ENCODE measurements at regions not wholly inside any gene's neighbourhood (a gene's known extent, or its start where the extent isn't known, plus 50 kb on each side); places are given as distances from the start of the nearest gene placed in this dataset.

DNA sequence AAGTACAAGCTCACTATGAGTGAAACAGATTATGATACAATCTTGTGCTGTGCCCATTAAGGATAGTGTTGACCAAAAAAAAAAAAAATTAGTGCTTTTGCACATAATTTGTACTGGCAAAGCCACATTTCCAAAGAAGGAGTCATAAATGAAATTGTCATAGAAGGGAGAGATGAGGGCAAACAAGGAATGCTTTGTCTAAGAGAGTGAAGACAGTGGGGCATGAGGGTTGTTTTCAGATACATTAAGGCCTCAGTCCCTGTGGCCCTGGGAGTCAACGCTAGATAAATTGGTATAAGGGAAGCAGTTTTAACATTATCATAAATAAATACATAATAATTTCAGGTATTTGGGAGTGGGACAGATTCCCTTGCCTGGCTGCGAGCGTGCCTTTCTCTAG is 267.5 kb upstream of the PRKCQ start:
- H3K27me3 Mint-ChIP-seq (ENCODE audit: unreplicated experiment), result no peaks in the 10 kb centered on the region
- no peaks in the 10 kb centered on the region for H3K9me3 Mint-ChIP-seq (ENCODE audit: unreplicated experiment)
- no peak overlapping the region for H3K27ac Mint-ChIP-seq (ENCODE audit: unreplicated experiment)
- no peak overlapping the region for H3K4me3 Mint-ChIP-seq (ENCODE audit: unreplicated experiment)
- TF ChIP-seq, protein P1, sequence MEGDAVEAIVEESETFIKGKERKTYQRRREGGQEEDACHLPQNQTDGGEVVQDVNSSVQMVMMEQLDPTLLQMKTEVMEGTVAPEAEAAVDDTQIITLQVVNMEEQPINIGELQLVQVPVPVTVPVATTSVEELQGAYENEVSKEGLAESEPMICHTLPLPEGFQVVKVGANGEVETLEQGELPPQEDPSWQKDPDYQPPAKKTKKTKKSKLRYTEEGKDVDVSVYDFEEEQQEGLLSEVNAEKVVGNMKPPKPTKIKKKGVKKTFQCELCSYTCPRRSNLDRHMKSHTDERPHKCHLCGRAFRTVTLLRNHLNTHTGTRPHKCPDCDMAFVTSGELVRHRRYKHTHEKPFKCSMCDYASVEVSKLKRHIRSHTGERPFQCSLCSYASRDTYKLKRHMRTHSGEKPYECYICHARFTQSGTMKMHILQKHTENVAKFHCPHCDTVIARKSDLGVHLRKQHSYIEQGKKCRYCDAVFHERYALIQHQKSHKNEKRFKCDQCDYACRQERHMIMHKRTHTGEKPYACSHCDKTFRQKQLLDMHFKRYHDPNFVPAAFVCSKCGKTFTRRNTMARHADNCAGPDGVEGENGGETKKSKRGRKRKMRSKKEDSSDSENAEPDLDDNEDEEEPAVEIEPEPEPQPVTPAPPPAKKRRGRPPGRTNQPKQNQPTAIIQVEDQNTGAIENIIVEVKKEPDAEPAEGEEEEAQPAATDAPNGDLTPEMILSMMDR (IDR thresholded peaks at IDR 0.05; ENCODE audit: unreplicated experiment), result no peak
- no peak for DNase-seq (ENCODE audit: low spot score)
- no peaks in the 10 kb centered on the region for H3K4me1 Mint-ChIP-seq (ENCODE audit: unreplicated experiment)
- H3K36me3 Mint-ChIP-seq (ENCODE audit: low read depth, unreplicated experiment), result peaks cover 3% of the 10 kb centered on the region

DNA sequence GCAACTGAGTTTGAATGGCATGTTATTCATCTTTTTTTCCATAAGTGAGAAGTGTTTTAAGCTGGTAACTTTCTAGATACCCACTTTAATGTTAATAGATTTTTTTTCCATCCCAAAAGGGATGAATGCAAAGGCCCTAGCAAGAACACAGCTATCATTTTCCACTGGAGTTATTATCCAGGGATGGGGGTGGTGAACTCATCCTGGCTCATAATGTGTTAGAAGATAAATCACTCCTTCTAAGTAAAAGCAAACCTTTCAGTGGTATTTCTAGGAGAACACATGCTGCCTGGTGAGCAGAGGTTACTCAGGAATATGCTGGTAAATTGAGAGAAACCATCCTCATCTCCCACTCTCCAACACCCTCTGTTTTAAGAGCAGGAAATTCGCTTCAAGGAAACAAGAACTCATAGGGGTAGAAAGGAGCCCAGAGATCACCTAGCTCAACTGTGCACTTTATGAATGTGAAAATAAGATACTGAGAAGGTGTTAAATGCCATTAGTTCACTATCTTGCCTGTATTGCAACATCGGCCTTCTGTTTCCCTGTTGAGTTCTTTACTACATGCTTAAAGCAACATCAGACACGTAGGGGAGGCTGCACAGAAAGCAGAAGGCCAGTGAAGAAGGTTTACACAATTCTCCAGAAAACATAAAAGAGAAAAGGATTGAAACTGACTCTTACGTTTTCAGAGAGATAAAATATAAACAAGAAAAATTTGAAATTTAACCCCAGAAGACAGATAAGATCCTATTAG is 264.0 kb upstream of the PRKCQ start:
- TF ChIP-seq, protein P1 (IDR thresholded peaks at IDR 0.05; ENCODE audit: unreplicated experiment), result no peak
- no peak overlapping the region for H3K4me3 Mint-ChIP-seq (ENCODE audit: unreplicated experiment)
- no peaks in the 10 kb centered on the region for H3K9me3 Mint-ChIP-seq (ENCODE audit: unreplicated experiment)
- H3K27me3 Mint-ChIP-seq (ENCODE audit: unreplicated experiment), result no peaks in the 10 kb centered on the region
- H3K4me1 Mint-ChIP-seq (ENCODE audit: unreplicated experiment), result no peaks in the 10 kb centered on the region
- no peak overlapping the region for H3K27ac Mint-ChIP-seq (ENCODE audit: unreplicated experiment)
- peaks cover 5% of the 10 kb centered on the region for H3K36me3 Mint-ChIP-seq (ENCODE audit: low read depth, unreplicated experiment)
- DNase-seq (ENCODE audit: low spot score), result no peak

DNA sequence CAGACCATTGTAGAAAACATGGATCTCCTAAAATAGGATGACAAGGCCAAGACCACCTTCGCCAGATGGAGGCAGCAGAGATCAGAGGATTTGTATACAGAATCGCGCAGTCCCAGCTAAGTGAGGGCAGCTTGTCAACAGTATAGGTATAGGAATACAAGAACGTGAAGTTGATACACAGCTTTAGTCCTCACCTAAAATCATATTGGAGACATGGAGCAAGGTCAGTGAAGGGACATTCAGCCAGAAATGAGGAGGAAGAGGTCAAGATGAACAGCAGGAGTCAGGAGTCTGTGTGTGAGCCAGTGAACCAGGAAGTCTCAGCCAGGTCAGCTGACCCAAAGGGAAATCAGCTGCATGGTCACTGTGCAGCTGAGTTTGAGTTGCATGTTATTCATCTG is 263.4 kb upstream of the PRKCQ start:
- Mint-ChIP-seq H3K4me3 (ENCODE audit: unreplicated experiment) (no peak overlapping the region), H3K27me3 (ENCODE audit: unreplicated experiment) (no peaks in the 10 kb centered on the region), H3K27ac (ENCODE audit: unreplicated experiment) (no peak overlapping the region), H3K9me3 (ENCODE audit: unreplicated experiment) (no peaks in the 10 kb centered on the region), H3K4me1 (ENCODE audit: unreplicated experiment) (no peaks in the 10 kb centered on the region), H3K36me3 (ENCODE audit: low read depth, unreplicated experiment) (peaks cover 5% of the 10 kb centered on the region)
- no peak for DNase-seq (ENCODE audit: low spot score)
- TF ChIP-seq, protein P1 (IDR thresholded peaks at IDR 0.05; ENCODE audit: unreplicated experiment), result no peak

DNA sequence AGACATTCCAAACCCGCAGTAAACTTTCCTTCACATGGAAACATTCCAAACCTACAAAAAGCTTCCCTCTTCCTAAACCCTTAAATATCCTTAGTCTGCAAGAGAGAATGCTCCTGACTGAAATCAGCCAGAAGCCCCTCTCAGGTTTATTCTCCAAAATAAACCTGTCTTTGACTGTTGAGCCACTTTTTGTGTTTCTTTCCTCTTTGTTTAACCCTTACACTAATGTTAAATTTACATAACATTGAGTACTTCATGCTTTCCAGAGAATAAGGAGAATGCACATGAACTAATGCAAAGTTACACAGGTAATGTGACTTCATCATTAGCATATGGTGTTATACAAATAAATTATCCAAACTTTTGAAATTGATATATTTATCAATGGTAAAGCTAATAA is 262.6 kb upstream of the PRKCQ start:
- TF ChIP-seq, protein P1 (IDR thresholded peaks at IDR 0.05; ENCODE audit: unreplicated experiment), result no peak
- Mint-ChIP-seq H3K27ac (ENCODE audit: unreplicated experiment) (no peak overlapping the region), H3K36me3 (ENCODE audit: low read depth, unreplicated experiment) (peaks cover 5% of the 10 kb centered on the region), H3K9me3 (ENCODE audit: unreplicated experiment) (no peaks in the 10 kb centered on the region), H3K4me1 (ENCODE audit: unreplicated experiment) (no peaks in the 10 kb centered on the region), H3K27me3 (ENCODE audit: unreplicated experiment) (no peaks in the 10 kb centered on the region), H3K4me3 (ENCODE audit: unreplicated experiment) (no peak overlapping the region)
- DNase-seq (ENCODE audit: low spot score), result no peak

DNA sequence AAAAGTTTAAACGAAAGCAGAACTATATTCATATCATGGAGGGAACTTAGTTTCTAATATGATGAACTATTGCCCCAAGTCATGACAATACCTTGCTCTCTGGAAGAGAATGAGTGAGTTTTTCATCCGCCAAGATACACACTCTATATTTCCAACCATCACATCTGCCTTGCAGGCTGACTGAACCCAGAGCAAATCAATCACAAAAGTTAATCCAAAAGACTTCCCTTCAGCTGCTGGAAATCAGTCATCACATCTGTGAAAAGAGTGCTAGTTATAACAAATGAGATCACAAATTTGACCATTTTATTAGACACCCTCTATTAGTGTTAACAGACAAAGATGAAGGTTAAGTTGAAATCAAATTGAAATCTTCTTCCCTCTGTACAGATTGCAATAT is 261.7 kb upstream of the PRKCQ start:
- TF ChIP-seq, protein P1 (IDR thresholded peaks at IDR 0.05; ENCODE audit: unreplicated experiment), result no peak
- H3K4me1 Mint-ChIP-seq (ENCODE audit: unreplicated experiment), result no peaks in the 10 kb centered on the region
- H3K36me3 Mint-ChIP-seq (ENCODE audit: low read depth, unreplicated experiment), result peaks cover 5% of the 10 kb centered on the region
- no peak overlapping the region for H3K4me3 Mint-ChIP-seq (ENCODE audit: unreplicated experiment)
- no peaks in the 10 kb centered on the region for H3K9me3 Mint-ChIP-seq (ENCODE audit: unreplicated experiment)
- no peak for DNase-seq (ENCODE audit: low spot score)
- no peaks in the 10 kb centered on the region for H3K27me3 Mint-ChIP-seq (ENCODE audit: unreplicated experiment)
- no peak overlapping the region for H3K27ac Mint-ChIP-seq (ENCODE audit: unreplicated experiment)
